ENCODE measurements at regions not wholly inside any gene's neighbourhood (a gene's known extent, or its start where the extent isn't known, plus 50 kb on each side); places are given as distances from the start of the nearest gene placed in this dataset.
A peak's percentile ranks its signal among the peaks of the same experiment; 100 is the strongest.

- H3K27ac ChIP-seq (ENCODE audit: low read depth in 1 of 2, low read length in 1 of 2): no peak overlapping the region
- DNase-seq (no peak), ATAC-seq (ENCODE audit: insufficient read depth, low FRiP score) (no peak)
- no peak for TF ChIP-seq CTCF (IDR thresholded peaks at IDR 0.05; ENCODE audit: control extremely low read depth, extremely low read depth)
- H3K9me3 ChIP-seq (ENCODE audit: control insufficient read depth in 4 of 4, insufficient read depth in 3 of 4, low read length in 3 of 4): peaks cover 0 to 4% (median 0%) of the 10 kb centered on the region in 4 donors
- H3K9ac ChIP-seq (ENCODE audit: insufficient read depth in 1 of 2, low read length in 2 of 2): no peak overlapping the region
- 84 to 87% methylated on average over 2 of the region's 2 CpGs for WGBS, 2 donors
- H3K4me1 ChIP-seq (ENCODE audit: control insufficient read depth in 5 of 5, insufficient read depth in 5 of 5, low read length in 5 of 5): no peaks in the 10 kb centered on the region
- H3K27me3 ChIP-seq (ENCODE audit: control insufficient read depth in 3 of 3, insufficient read depth in 3 of 3, low read length in 2 of 3): no peaks in the 10 kb centered on the region
- no peak overlapping the region for H3K4me3 ChIP-seq
- H3K36me3 ChIP-seq (ENCODE audit: control insufficient read depth in 4 of 4, insufficient read depth in 4 of 4, low read length in 4 of 4): no peaks in the 10 kb centered on the region
These were observed 154.6 kb upstream of the FAT1 start for GRCh38 chr4:186878203-186878776.

- no peaks in the 10 kb centered on the region for H3K9me3 ChIP-seq (ENCODE audit: control insufficient read depth in 4 of 4, insufficient read depth in 3 of 4, low read length in 3 of 4)
- H3K27ac ChIP-seq (ENCODE audit: low read depth in 1 of 2, low read length in 1 of 2): no peak overlapping the region
- H3K4me3 ChIP-seq: no peak overlapping the region
- no peaks in the 10 kb centered on the region for H3K27me3 ChIP-seq (ENCODE audit: control insufficient read depth in 3 of 3, insufficient read depth in 3 of 3, low read length in 2 of 3)
- no peak for TF ChIP-seq CTCF (IDR thresholded peaks at IDR 0.05; ENCODE audit: control extremely low read depth, extremely low read depth)
- H3K4me1 ChIP-seq (ENCODE audit: control insufficient read depth in 5 of 5, insufficient read depth in 5 of 5, low read length in 5 of 5): peaks cover 0 to 4% (median 0%) of the 10 kb centered on the region in 5 donors
- no peak for DNase-seq
- WGBS, 2 donors: 67 to 76% methylated on average over 3 of the region's 3 CpGs
- H3K9ac ChIP-seq (ENCODE audit: insufficient read depth in 1 of 2, low read length in 2 of 2): no peak overlapping the region
- peak; percentile 66 for ATAC-seq (ENCODE audit: insufficient read depth, low FRiP score)
- H3K36me3 ChIP-seq (ENCODE audit: control insufficient read depth in 4 of 4, insufficient read depth in 4 of 4, low read length in 4 of 4): no peaks in the 10 kb centered on the region
These were observed 158.0 kb upstream of the FAT1 start for GRCh38 chr4:186881521-186882220.

- Histone ChIP-seq H3K4me1 (ENCODE audit: control insufficient read depth in 5 of 5, insufficient read depth in 5 of 5, low read length in 5 of 5) (peaks cover 0 to 4% (median 0%) of the 10 kb centered on the region in 5 donors), H3K4me3 (no peak overlapping the region), H3K9ac (ENCODE audit: insufficient read depth in 1 of 2, low read length in 2 of 2) (no peak overlapping the region), H3K9me3 (ENCODE audit: control insufficient read depth in 4 of 4, insufficient read depth in 3 of 4, low read length in 3 of 4) (no peaks in the 10 kb centered on the region), H3K27ac (ENCODE audit: low read depth in 1 of 2, low read length in 1 of 2) (no peak overlapping the region), H3K27me3 (ENCODE audit: control insufficient read depth in 3 of 3, insufficient read depth in 3 of 3, low read length in 2 of 3) (no peaks in the 10 kb centered on the region), H3K36me3 (ENCODE audit: control insufficient read depth in 4 of 4, insufficient read depth in 4 of 4, low read length in 4 of 4) (no peaks in the 10 kb centered on the region)
- DNase-seq (no peak), ATAC-seq (ENCODE audit: insufficient read depth, low FRiP score) (no peak)
- WGBS, 2 donors: 70 to 87% methylated on average over 1 of the region's 1 CpG
- no peak for TF ChIP-seq CTCF (IDR thresholded peaks at IDR 0.05; ENCODE audit: control extremely low read depth, extremely low read depth)
These were observed 158.6 kb upstream of the FAT1 start for GRCh38 chr4:186882293-186882692.
